Adrenal gland (tissue), 9 donors: ENCODE measurements at regions not wholly inside any gene's neighbourhood (a gene's known extent, or its start where the extent isn't known, plus 50 kb on each side); places are given as distances from the start of the nearest gene placed in this dataset.

ENCODE experiments used
- DNase-seq, 7 donors: peaks; one replicate each; pipeline ENCODE4 v3.0.0-alpha.2; 2019 to 2020
- H3K27ac ChIP-seq, 5 donors: fragments of 200-600 bp; sonication (generic) in 4 of 5; 1 replicate in 3 of 5; 2 replicates in 2 of 5; pipeline versions ENCODE4 v1.5.1 to v1.8.0; 2016 to 2020; ENCODE audit warnings: mild to moderate bottlenecking in 1 of 5
- H3K27me3 ChIP-seq: fragments of 200-600 bp; 2 replicates; pipeline ENCODE4 v1.8.0; 2021
- H3K36me3 ChIP-seq, 2 donors: fragments of 200-600 bp; replicated peaks in 1 of 2; 1 replicate in 1 of 2; 2 replicates in 1 of 2; pipeline versions ENCODE4 v1.5.1 to v1.8.0; 2018 to 2022
- H3K4me1 ChIP-seq, 2 donors: fragments of 200-600 bp; replicated peaks in 1 of 2; 1 replicate in 1 of 2; 2 replicates in 1 of 2; pipeline versions ENCODE4 v1.5.1 to v1.8.0; 2018 to 2021
- H3K4me3 ChIP-seq, 4 donors: fragments of 200-600 bp; sonication (generic) in 3 of 4; one replicate each; pipeline ENCODE4 v1.5.1; 2016 to 2018
- H3K9me3 ChIP-seq, 3 donors: fragments of 200-600 bp; sonication (generic) in 1 of 3; replicated peaks in 1 of 3; 1 replicate in 2 of 3; 2 replicates in 1 of 3; pipeline versions ENCODE4 v1.5.1 to v1.8.0; 2016 to 2021
- POLR2A ChIP-seq, 2 donors: fragments of 450-650 bp; IDR thresholded peaks; one replicate each; pipeline ENCODE4 v1.6.1; 2017; ENCODE audit warnings: antibody characterized with exemption in 2 of 2, mild to moderate bottlenecking in 2 of 2, moderate library complexity in 1 of 2
- WGBS, 4 donors: extraction: QIAGEN DNeasy Blood & Tissue Kit in 2 of 4; methylation state at CpG; one replicate each; pipeline versions ENCODE4 v1.1.5 to v1.1.7; 2013 to 2017; 5-methylcytosine and 5-hydroxymethylcytosine counted together
- intact Hi-C, 2 donors: fragments of 100-400 bp; cut with DNase I; formaldehyde crosslinking; loops; one replicate each; pipeline versions ENCODE4 v1.14.1 to v1.15.0; 2022 to 2023
- TF ChIP-seq, protein P1 (sequence below), 6 experiments: fragments of 450-650 bp in 4 of 6; fragments of 200-600 bp in 2 of 6; sonication (generic) in 1 of 6; IDR thresholded peaks; 1 replicate in 5 of 6; 2 replicates in 1 of 6; pipeline versions ENCODE4 v1.5.1 to v1.8.0; 2016 to 2021; ENCODE audit warnings: antibody characterized with exemption in 6 of 6, mild to moderate bottlenecking in 2 of 6, moderate library complexity in 1 of 6
- donor health status: healthy with polysubstance abuse.
- donor health status: Bipolar disorder and iron deficiency.
- donor health status: DM: yes; HTN: yes; CAD: no.
- donor health status: DM: no; HTN: no; CAD: no.
- donor health status: DM: no; HTN: no; CAD: no.

DNA sequence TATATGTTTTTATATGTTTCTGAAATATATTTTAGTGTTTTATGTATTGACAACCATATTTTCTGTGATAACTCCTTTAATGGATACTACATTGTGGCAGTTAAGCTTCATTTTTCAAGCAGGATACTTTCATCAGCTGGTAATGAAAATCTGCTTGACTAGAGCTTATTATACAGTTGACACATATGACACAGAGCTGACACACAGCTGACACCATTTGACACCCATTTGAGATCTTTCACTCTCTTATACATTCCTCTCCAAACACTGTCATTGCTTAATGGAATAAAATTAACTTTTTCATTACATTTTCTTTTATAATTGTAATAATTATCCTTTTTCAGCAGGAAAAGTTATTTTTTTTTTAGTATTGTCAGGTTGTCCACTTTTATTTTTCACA lies 561.1 kb upstream of the NDST4 start:
- intact Hi-C loops: no loop called here
- H3K36me3 ChIP-seq: no peaks in the 10 kb centered on the region
- H3K9me3 ChIP-seq: no peaks in the 10 kb centered on the region
- DNase-seq: no peak
- H3K4me3 ChIP-seq: no peak overlapping the region
- H3K27ac ChIP-seq: no peak overlapping the region
- no peaks in the 10 kb centered on the region for H3K4me1 ChIP-seq
- no peaks in the 10 kb centered on the region for H3K27me3 ChIP-seq
- TF ChIP-seq, protein P1, sequence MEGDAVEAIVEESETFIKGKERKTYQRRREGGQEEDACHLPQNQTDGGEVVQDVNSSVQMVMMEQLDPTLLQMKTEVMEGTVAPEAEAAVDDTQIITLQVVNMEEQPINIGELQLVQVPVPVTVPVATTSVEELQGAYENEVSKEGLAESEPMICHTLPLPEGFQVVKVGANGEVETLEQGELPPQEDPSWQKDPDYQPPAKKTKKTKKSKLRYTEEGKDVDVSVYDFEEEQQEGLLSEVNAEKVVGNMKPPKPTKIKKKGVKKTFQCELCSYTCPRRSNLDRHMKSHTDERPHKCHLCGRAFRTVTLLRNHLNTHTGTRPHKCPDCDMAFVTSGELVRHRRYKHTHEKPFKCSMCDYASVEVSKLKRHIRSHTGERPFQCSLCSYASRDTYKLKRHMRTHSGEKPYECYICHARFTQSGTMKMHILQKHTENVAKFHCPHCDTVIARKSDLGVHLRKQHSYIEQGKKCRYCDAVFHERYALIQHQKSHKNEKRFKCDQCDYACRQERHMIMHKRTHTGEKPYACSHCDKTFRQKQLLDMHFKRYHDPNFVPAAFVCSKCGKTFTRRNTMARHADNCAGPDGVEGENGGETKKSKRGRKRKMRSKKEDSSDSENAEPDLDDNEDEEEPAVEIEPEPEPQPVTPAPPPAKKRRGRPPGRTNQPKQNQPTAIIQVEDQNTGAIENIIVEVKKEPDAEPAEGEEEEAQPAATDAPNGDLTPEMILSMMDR (IDR thresholded peaks at IDR 0.05): no peak
- no peak for TF ChIP-seq POLR2A (IDR thresholded peaks at IDR 0.05)

DNA sequence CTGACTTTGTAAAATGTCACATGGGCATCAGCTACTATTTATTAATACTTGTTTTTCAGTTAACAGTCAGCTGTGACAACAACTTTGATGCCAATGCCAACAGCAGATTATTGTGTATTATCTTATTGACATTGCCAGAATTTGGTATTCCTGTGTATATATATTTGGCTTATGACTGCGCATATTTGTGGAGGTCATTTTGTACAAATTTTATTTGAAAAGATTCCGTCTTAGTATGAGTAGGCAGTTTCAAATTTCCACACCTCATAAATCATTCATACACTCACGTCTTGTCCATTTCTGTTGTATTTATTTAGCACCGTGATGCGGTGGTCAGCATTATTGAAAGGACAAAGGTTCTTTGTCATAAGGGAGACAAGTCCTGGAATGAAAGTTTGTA lies 558.2 kb upstream of the NDST4 start:
- TF ChIP-seq, protein P1 (IDR thresholded peaks at IDR 0.05): no peak
- TF ChIP-seq POLR2A (IDR thresholded peaks at IDR 0.05): no peak
- no peaks in the 10 kb centered on the region for H3K36me3 ChIP-seq
- no peak overlapping the region for H3K27ac ChIP-seq
- H3K9me3 ChIP-seq: no peaks in the 10 kb centered on the region
- intact Hi-C loops: no loop called here
- DNase-seq: no peak
- H3K4me1 ChIP-seq: no peaks in the 10 kb centered on the region
- WGBS, 4 donors: 44 to 46% (median 45%) methylated on average over 5 of the region's 5 CpGs
- H3K4me3 ChIP-seq: no peak overlapping the region
- H3K27me3 ChIP-seq: no peaks in the 10 kb centered on the region

DNA sequence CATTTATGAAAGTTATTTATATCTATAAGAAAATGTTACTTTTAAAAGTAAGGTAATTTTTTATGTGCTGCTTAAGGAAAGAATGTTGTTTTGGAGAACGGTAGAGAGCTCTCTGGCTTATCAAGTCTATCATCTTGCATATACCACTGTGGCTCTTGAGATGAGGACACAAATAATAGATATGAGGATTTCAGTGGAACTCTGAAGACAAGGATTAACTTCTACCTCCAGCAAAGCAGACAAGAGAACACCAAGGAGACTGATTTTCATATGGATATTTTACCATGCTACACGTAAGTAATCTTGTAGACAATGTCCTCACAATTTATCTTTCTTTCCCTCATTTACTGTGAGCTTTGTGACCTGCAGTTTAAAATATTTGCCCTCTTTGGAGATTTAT lies 557.5 kb upstream of the NDST4 start:
- 53 to 59% (median 55%) methylated on average over 2 of the region's 2 CpGs for WGBS, 4 donors
- no peak for DNase-seq
- H3K9me3 ChIP-seq: no peaks in the 10 kb centered on the region
- intact Hi-C loops: no loop called here
- H3K36me3 ChIP-seq: no peaks in the 10 kb centered on the region
- H3K27ac ChIP-seq: no peak overlapping the region
- no peak for TF ChIP-seq POLR2A (IDR thresholded peaks at IDR 0.05)
- TF ChIP-seq, protein P1 (IDR thresholded peaks at IDR 0.05): no peak
- no peaks in the 10 kb centered on the region for H3K4me1 ChIP-seq
- H3K27me3 ChIP-seq: no peaks in the 10 kb centered on the region
- H3K4me3 ChIP-seq: no peak overlapping the region

DNA sequence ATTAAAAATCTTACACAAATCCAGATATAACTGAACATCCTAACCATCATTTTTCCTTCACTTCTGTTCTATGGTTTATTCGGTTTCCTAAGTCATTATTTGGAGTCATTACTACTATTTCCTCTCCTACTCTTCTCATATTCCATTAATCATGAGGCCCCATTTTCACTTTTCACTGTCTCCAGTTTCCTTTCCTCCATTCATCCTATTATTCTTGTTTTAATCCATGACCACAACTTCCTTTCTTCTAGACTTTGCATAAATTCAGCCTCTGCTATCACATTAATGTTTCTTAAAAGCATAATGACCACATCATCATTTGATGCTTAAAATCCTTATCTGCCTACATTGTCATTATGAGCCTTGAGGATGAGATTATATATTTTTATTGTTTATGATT lies 555.0 kb upstream of the NDST4 start:
- Histone ChIP-seq H3K27ac (no peak overlapping the region), H3K27me3 (no peaks in the 10 kb centered on the region), H3K4me3 (no peak overlapping the region), H3K9me3 (no peaks in the 10 kb centered on the region), H3K4me1 (no peaks in the 10 kb centered on the region), H3K36me3 (no peaks in the 10 kb centered on the region)
- intact Hi-C loops: no loop called here
- 32 to 47% (median 38%) methylated on average over 1 of the region's 1 CpG for WGBS, 4 donors
- TF ChIP-seq, protein P1 (IDR thresholded peaks at IDR 0.05): no peak
- TF ChIP-seq POLR2A (IDR thresholded peaks at IDR 0.05): no peak
- DNase-seq: no peak
